Stimulated activated effector memory CD8-positive, alpha-beta T cell treated with anti-CD3 and anti-CD28 coated beads, Interleukin-12 subunit alpha, Interleukin-12 subunit beta, amount 100 ng/mL, for 72 hours (primary cell): ENCODE measurements at regions not wholly inside any gene's neighbourhood (a gene's known extent, or its start where the extent isn't known, plus 50 kb on each side); places are given as distances from the start of the nearest gene placed in this dataset.

Experiments
- ATAC-seq: fragments of 150-1000 bp; cut with Tn5 transposase; 2 replicates; pipeline ENCODE4 v1.10.0; 2021
- DNase-seq, 2 donors: peaks; one replicate each; pipeline ENCODE4 v3.0.0; 2021 to 2022; ENCODE audit warnings: low spot score in 2 of 2
- H3K27ac Mint-ChIP-seq: one replicate; pipeline ENCODE4 v1.8.0; 2022; ENCODE audit warnings: mild to moderate bottlenecking, mixed read lengths
- H3K36me3 Mint-ChIP-seq: one replicate; pipeline ENCODE4 v1.8.0; 2022; ENCODE audit warnings: mild to moderate bottlenecking, mixed read lengths
- H3K4me1 Mint-ChIP-seq: one replicate; pipeline ENCODE4 v1.8.0; 2022; ENCODE audit warnings: mixed read lengths
- H3K4me3 Mint-ChIP-seq: one replicate; pipeline ENCODE4 v1.8.0; 2022; ENCODE audit warnings: mild to moderate bottlenecking, mixed read lengths
- H3K9me3 Mint-ChIP-seq: one replicate; pipeline ENCODE4 v1.8.0; 2022; ENCODE audit warnings: mixed read lengths

GRCh38 chr1:200275816-200276453 lies 133.9 kb downstream of the ZNF281 start:
- ATAC-seq (no peak), DNase-seq (no peak)
- Mint-ChIP-seq H3K4me1 (peaks cover 10% of the 10 kb centered on the region), H3K27ac (no peak overlapping the region), H3K36me3 (no peaks in the 10 kb centered on the region), H3K9me3 (no peaks in the 10 kb centered on the region), H3K4me3 (no peak overlapping the region)

DNA sequence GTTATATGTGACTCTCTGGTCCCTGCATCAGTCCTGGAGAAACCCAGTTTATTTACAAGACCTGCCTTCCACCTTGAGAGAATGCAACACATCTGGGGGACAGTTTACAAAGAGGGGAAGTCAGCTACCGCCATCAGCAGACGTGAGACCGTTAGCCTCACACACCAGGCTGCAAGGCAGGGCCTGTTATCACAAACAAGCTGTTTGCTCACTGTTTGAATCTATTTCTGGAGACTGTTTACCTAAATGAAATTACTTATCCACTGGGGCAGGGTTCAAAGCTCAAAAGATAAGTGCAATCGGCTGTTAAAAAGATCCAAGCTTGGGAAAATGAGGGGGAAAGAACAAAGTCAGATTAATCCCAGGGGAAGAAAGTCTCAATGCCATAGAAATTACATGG lies 134.4 kb downstream of the ZNF281 start:
- no peak overlapping the region for H3K4me3 Mint-ChIP-seq
- no peak overlapping the region for H3K27ac Mint-ChIP-seq
- no peak for DNase-seq
- ATAC-seq: no peak
- peaks cover 10% of the 10 kb centered on the region for H3K4me1 Mint-ChIP-seq
- H3K9me3 Mint-ChIP-seq: no peaks in the 10 kb centered on the region
- no peaks in the 10 kb centered on the region for H3K36me3 Mint-ChIP-seq

- Mint-ChIP-seq H3K27ac (no peak overlapping the region), H3K36me3 (no peaks in the 10 kb centered on the region), H3K4me1 (peaks cover 10% of the 10 kb centered on the region), H3K9me3 (no peaks in the 10 kb centered on the region), H3K4me3 (no peak overlapping the region)
- ATAC-seq (no peak), DNase-seq (no peak)
Measured at GRCh38 chr1:200274116-200274515, 135.7 kb downstream of the ZNF281 start.

- H3K4me1 Mint-ChIP-seq: peaks cover 10% of the 10 kb centered on the region
- H3K4me3 Mint-ChIP-seq: no peak overlapping the region
- ATAC-seq (no peak), DNase-seq (no peak)
- H3K9me3 Mint-ChIP-seq: no peaks in the 10 kb centered on the region
- H3K36me3 Mint-ChIP-seq: no peaks in the 10 kb centered on the region
- no peak overlapping the region for H3K27ac Mint-ChIP-seq
Measured at GRCh38 chr1:200272481-200273068, 137.3 kb downstream of the ZNF281 start.

DNA sequence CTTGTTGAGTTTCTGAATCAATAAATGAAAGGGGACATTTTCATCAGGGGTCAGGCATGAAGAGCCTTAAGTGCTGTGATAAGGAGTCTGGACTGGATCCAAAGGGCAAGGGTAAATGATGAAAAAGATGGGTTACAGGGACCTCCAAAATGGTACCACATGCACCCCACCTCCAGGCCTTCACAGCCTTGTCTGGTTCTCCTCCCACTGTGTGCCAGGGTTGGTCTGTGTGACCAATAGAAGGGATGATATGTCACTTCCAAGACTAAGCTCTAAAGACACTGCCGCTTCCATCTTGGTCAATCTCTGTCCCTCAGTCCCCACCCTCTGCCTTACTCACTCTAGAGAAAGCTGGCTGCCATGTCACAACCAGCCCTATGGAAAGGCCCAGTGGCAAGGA lies 140.6 kb downstream of the ZNF281 start:
- no peak overlapping the region for H3K27ac Mint-ChIP-seq
- ATAC-seq (no peak), DNase-seq (no peak)
- H3K36me3 Mint-ChIP-seq: no peaks in the 10 kb centered on the region
- H3K9me3 Mint-ChIP-seq: no peaks in the 10 kb centered on the region
- H3K4me3 Mint-ChIP-seq: no peak overlapping the region
- H3K4me1 Mint-ChIP-seq: peaks cover 10% of the 10 kb centered on the region

DNA sequence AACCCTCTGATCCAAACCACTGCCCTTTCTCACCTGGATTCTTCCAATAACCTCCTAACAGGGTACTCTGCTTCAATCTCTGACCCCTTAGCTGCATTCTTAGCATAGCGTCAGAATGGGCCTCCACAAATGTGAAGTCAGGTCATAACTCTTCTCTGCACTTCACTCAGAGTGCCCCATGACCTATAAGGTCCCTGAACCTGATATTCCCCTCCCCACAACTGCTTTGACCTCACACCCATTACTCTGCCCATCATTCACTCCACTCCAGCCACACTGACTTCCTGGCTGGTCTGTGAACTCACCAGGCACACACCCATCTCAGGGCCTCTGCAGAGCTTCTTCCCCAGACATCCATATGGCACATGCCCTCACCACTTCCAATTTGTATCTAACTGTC lies 141.9 kb downstream of the ZNF281 start:
- no peak for DNase-seq
- no peak for ATAC-seq
- Mint-ChIP-seq H3K27ac (no peak overlapping the region), H3K4me1 (peaks cover 3% of the 10 kb centered on the region), H3K36me3 (no peaks in the 10 kb centered on the region), H3K4me3 (no peak overlapping the region), H3K9me3 (no peaks in the 10 kb centered on the region)

GRCh38 chr1:200267458-200267857 lies 142.4 kb downstream of the ZNF281 start:
- no peaks in the 10 kb centered on the region for H3K9me3 Mint-ChIP-seq
- H3K27ac Mint-ChIP-seq: no peak overlapping the region
- no peak for ATAC-seq
- H3K4me3 Mint-ChIP-seq: no peak overlapping the region
- no peaks in the 10 kb centered on the region for H3K36me3 Mint-ChIP-seq
- DNase-seq: no peak
- peaks cover 7% of the 10 kb centered on the region for H3K4me1 Mint-ChIP-seq

- ATAC-seq (no peak), DNase-seq (no peak)
- Mint-ChIP-seq H3K9me3 (no peaks in the 10 kb centered on the region), H3K27ac (no peak overlapping the region), H3K4me1 (peaks cover 11% of the 10 kb centered on the region), H3K36me3 (no peaks in the 10 kb centered on the region), H3K4me3 (no peak overlapping the region)
Measured at GRCh38 chr1:200266871-200267270, 143.0 kb downstream of the ZNF281 start.

DNA sequence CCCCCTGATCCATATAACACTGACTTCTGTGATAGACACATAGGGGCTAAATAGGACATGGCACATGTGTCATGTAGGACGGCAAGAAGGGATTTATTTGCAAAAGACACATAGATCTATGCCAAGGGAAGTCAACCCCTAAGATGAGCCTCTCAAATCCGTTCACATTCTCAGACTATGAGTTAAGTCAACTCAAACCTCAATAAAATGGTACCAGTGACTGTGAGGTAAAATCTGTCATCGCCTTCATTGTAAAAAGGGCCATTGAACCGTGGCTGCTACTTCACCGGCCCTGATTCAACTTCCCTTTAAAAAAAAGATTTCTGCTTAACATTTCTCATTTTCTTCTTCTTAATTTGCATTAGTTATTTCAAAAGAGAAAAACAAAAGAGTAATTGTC lies 144.0 kb downstream of the ZNF281 start:
- H3K36me3 Mint-ChIP-seq: no peaks in the 10 kb centered on the region
- ATAC-seq: no peak
- no peak for DNase-seq
- H3K4me1 Mint-ChIP-seq: peaks cover 11% of the 10 kb centered on the region
- no peaks in the 10 kb centered on the region for H3K9me3 Mint-ChIP-seq
- no peak overlapping the region for H3K27ac Mint-ChIP-seq
- no peak overlapping the region for H3K4me3 Mint-ChIP-seq

DNA sequence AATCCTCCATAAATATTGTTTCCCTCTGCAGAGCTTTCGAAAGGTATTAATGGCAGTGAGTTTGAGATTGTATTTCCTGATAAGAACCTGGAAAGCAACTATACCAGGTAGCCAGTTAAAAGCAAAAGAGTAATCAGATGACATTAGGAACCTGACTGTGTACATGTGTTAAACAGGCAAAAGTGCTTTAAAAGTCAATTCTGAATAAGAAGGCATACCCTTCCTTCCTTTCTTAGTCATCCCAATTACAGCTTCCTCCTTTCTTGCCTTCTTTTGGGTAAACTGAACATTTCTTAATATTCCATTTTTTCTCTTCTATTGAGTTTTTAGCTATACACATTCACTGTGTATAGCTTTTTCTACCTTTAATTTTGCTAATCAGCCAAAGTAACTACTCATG lies 144.7 kb downstream of the ZNF281 start:
- no peak for DNase-seq
- Mint-ChIP-seq H3K4me3 (no peak overlapping the region), H3K9me3 (no peaks in the 10 kb centered on the region), H3K27ac (no peak overlapping the region), H3K36me3 (no peaks in the 10 kb centered on the region), H3K4me1 (peaks cover 11% of the 10 kb centered on the region)
- ATAC-seq: no peak

GRCh38 chr1:200263203-200263602 lies 146.6 kb downstream of the ZNF281 start:
- no peak for ATAC-seq
- Mint-ChIP-seq H3K27ac (no peak overlapping the region), H3K4me3 (no peak overlapping the region), H3K4me1 (peaks cover 11% of the 10 kb centered on the region), H3K36me3 (no peaks in the 10 kb centered on the region), H3K9me3 (no peaks in the 10 kb centered on the region)
- DNase-seq: no peak

GRCh38 chr1:200262326-200262965 lies 147.4 kb downstream of the ZNF281 start:
- Mint-ChIP-seq H3K36me3 (no peaks in the 10 kb centered on the region), H3K27ac (no peak overlapping the region), H3K4me1 (peaks cover 11% of the 10 kb centered on the region), H3K4me3 (no peak overlapping the region), H3K9me3 (no peaks in the 10 kb centered on the region)
- ATAC-seq (peak; percentile 93), DNase-seq (peak in 1 of 2 donors; percentile 67)

GRCh38 chr1:200260597-200261335 lies 149.1 kb downstream of the ZNF281 start:
- Mint-ChIP-seq H3K27ac (no peak overlapping the region), H3K4me1 (peaks cover 11% of the 10 kb centered on the region), H3K4me3 (no peak overlapping the region), H3K36me3 (no peaks in the 10 kb centered on the region), H3K9me3 (no peaks in the 10 kb centered on the region)
- DNase-seq: no peak
- no peak for ATAC-seq

GRCh38 chr1:200258447-200259375 lies 151.1 kb downstream of the ZNF281 start:
- no peak for ATAC-seq
- no peak for DNase-seq

GRCh38 chr1:200257235-200257634 lies 152.6 kb downstream of the ZNF281 start:
- H3K4me3 Mint-ChIP-seq: no peak overlapping the region
- ATAC-seq: no peak
- no peak for DNase-seq

More at GRCh38 chr1:200258447-200259375, 151.1 kb downstream of the ZNF281 start:
- no peaks in the 10 kb centered on the region for H3K9me3 Mint-ChIP-seq
- no peak overlapping the region for H3K27ac Mint-ChIP-seq
- H3K36me3 Mint-ChIP-seq: no peaks in the 10 kb centered on the region
- peaks cover 27% of the 10 kb centered on the region for H3K4me1 Mint-ChIP-seq
- no peak overlapping the region for H3K4me3 Mint-ChIP-seq

More at GRCh38 chr1:200257235-200257634, 152.6 kb downstream of the ZNF281 start:
- no peaks in the 10 kb centered on the region for H3K9me3 Mint-ChIP-seq
- no peak overlapping the region for H3K27ac Mint-ChIP-seq
- H3K36me3 Mint-ChIP-seq: no peaks in the 10 kb centered on the region
- H3K4me1 Mint-ChIP-seq: peaks cover 22% of the 10 kb centered on the region
